ENCODE measurements at regions not wholly inside any gene's neighbourhood (a gene's known extent, or its start where the extent isn't known, plus 50 kb on each side); places are given as distances from the start of the nearest gene placed in this dataset.

DNA sequence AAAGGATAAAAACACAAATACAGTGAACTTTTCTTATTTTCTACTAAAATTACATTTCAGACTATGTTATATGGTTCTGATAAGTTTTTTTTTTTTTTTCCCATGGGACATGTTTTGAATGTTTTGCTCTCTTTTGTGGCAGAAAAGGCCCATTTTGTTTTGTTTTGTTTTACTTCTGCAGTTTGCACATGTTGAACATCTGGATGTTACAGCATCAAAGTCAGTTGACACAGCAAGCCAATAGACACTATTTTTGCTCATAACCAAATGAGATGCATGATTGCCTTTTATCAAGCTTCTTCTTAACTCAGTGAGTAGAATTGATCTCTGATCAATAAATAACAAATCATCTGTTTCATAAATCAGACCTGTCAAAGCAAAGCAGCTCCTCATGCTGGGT, 904.2 kb downstream of the ADGRL2 start:
- no peaks in the 10 kb centered on the region for H3K36me3 ChIP-seq (ENCODE audit: control insufficient read depth, insufficient read depth, low read length)
- H3K9me3 ChIP-seq (ENCODE audit: control insufficient read depth, low read length), result no peaks in the 10 kb centered on the region
- no peaks in the 10 kb centered on the region for H3K4me1 ChIP-seq
- no peaks in the 10 kb centered on the region for H3K79me2 ChIP-seq
- no peak overlapping the region for H3K4me3 ChIP-seq (ENCODE audit: low read depth, low read length)
- no peak overlapping the region for H3K27ac ChIP-seq
- H2AFZ ChIP-seq, result no peak overlapping the region
- no peak overlapping the region for H3K9ac ChIP-seq
- H3K27me3 ChIP-seq (ENCODE audit: control insufficient read depth, insufficient read depth, low read length), result no peaks in the 10 kb centered on the region
- TF ChIP-seq, protein P1, sequence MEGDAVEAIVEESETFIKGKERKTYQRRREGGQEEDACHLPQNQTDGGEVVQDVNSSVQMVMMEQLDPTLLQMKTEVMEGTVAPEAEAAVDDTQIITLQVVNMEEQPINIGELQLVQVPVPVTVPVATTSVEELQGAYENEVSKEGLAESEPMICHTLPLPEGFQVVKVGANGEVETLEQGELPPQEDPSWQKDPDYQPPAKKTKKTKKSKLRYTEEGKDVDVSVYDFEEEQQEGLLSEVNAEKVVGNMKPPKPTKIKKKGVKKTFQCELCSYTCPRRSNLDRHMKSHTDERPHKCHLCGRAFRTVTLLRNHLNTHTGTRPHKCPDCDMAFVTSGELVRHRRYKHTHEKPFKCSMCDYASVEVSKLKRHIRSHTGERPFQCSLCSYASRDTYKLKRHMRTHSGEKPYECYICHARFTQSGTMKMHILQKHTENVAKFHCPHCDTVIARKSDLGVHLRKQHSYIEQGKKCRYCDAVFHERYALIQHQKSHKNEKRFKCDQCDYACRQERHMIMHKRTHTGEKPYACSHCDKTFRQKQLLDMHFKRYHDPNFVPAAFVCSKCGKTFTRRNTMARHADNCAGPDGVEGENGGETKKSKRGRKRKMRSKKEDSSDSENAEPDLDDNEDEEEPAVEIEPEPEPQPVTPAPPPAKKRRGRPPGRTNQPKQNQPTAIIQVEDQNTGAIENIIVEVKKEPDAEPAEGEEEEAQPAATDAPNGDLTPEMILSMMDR (IDR thresholded peaks at IDR 0.05), result no peak
- no peak overlapping the region for H3K4me2 ChIP-seq (ENCODE audit: low read length)

DNA sequence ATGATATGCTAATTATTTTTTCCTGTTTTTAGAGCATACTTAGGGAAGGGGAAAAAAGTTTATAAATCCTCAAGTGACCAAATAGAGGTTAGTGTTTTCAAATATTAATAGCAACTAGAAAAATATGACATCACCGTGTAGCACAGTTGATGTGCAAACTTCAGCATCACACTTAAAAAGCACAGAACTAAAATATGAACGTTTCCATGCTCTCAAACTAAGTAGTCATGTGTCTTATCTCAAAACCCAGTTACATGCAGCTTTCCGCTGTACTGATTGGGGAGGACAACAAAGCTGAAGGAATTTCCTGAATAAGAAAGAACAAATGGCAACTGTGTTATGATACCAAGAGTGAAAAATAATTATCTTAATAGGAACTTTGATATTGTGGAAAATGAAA, 903.7 kb downstream of the ADGRL2 start:
- H3K9me3 ChIP-seq (ENCODE audit: control insufficient read depth, low read length), result no peaks in the 10 kb centered on the region
- H3K79me2 ChIP-seq, result no peaks in the 10 kb centered on the region
- H2AFZ ChIP-seq, result no peak overlapping the region
- H3K36me3 ChIP-seq (ENCODE audit: control insufficient read depth, insufficient read depth, low read length), result no peaks in the 10 kb centered on the region
- H3K27ac ChIP-seq, result no peak overlapping the region
- H3K4me2 ChIP-seq (ENCODE audit: low read length), result no peak overlapping the region
- H3K4me1 ChIP-seq, result no peaks in the 10 kb centered on the region
- H3K4me3 ChIP-seq (ENCODE audit: low read depth, low read length), result no peak overlapping the region
- no peak overlapping the region for H3K9ac ChIP-seq
- TF ChIP-seq, protein P1 (IDR thresholded peaks at IDR 0.05), result no peak
- H3K27me3 ChIP-seq (ENCODE audit: control insufficient read depth, insufficient read depth, low read length), result no peaks in the 10 kb centered on the region

DNA sequence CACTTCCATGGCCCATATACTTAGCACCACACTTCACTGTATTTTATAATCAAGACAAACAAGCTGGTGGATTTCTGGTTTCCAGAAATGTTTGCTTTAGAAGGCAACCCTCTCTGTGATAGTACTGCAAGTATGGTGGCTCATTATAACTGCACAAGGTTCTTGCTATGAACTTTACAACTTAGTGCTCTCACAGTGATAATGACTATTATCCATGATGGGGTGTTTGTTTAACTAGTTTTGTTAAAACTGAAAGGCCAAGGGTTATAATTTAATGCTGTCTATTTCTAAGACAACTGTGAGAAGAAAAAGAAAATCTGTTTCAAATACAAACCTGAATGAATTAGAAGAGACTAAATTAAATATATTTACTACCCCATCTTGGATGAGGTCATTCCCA, 903.2 kb downstream of the ADGRL2 start:
- TF ChIP-seq, protein P1 (IDR thresholded peaks at IDR 0.05), result no peak
- H3K79me2 ChIP-seq, result no peaks in the 10 kb centered on the region
- H3K9me3 ChIP-seq (ENCODE audit: control insufficient read depth, low read length), result no peaks in the 10 kb centered on the region
- H3K4me3 ChIP-seq (ENCODE audit: low read depth, low read length), result no peak overlapping the region
- H3K27me3 ChIP-seq (ENCODE audit: control insufficient read depth, insufficient read depth, low read length), result no peaks in the 10 kb centered on the region
- H3K27ac ChIP-seq, result no peak overlapping the region
- H3K9ac ChIP-seq, result no peak overlapping the region
- no peak overlapping the region for H2AFZ ChIP-seq
- H3K36me3 ChIP-seq (ENCODE audit: control insufficient read depth, insufficient read depth, low read length), result no peaks in the 10 kb centered on the region
- no peak overlapping the region for H3K4me2 ChIP-seq (ENCODE audit: low read length)
- no peaks in the 10 kb centered on the region for H3K4me1 ChIP-seq

DNA sequence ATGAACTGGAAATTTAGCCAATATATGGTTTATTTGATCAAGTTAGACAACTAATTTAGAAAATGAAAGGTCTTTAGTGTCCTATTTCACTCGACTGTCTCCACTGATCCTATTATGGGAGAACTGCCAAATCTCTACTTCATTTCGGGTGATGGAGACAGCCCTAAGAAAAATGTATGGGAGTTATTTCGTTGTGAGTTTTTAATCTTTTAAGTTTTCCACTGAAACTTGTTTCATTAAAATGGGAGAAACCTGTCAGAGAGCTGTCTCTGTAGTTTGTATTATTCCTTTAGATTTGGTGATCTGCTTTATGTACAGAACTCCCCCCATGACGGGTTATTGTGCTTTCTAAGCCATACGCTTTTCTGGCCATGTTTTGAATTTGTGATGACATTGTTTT, 899.7 kb downstream of the ADGRL2 start:
- H3K36me3 ChIP-seq (ENCODE audit: control insufficient read depth, insufficient read depth, low read length), result no peaks in the 10 kb centered on the region
- no peaks in the 10 kb centered on the region for H3K4me1 ChIP-seq
- no peak overlapping the region for H3K4me3 ChIP-seq (ENCODE audit: low read depth, low read length)
- H2AFZ ChIP-seq, result no peak overlapping the region
- H3K9me3 ChIP-seq (ENCODE audit: control insufficient read depth, low read length), result no peaks in the 10 kb centered on the region
- no peaks in the 10 kb centered on the region for H3K27me3 ChIP-seq (ENCODE audit: control insufficient read depth, insufficient read depth, low read length)
- TF ChIP-seq, protein P1 (IDR thresholded peaks at IDR 0.05), result no peak
- no peak overlapping the region for H3K9ac ChIP-seq
- H3K27ac ChIP-seq, result no peak overlapping the region
- no peaks in the 10 kb centered on the region for H3K79me2 ChIP-seq
- no peak overlapping the region for H3K4me2 ChIP-seq (ENCODE audit: low read length)

DNA sequence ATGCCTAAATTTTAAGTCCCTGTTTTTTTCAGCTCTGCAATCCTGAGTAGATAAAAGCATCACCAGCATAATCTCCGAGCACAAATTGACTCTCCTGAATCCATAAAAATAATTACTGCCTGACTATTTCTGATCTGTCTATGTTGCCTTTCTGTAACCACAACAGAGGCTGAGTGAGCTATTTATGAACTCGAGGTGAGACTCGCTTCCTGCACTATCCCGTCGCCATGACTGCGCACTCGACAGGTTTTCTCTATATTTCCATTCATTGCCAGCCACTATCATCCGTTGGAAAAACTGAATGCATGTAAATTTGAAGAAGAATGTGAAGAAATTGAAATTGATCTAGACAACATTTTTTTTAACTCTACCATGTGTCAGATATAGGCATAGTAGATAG, 897.2 kb downstream of the ADGRL2 start:
- Histone ChIP-seq H3K27me3 (ENCODE audit: control insufficient read depth, insufficient read depth, low read length) (no peaks in the 10 kb centered on the region), H3K4me3 (ENCODE audit: low read depth, low read length) (no peak overlapping the region), H3K4me1 (no peaks in the 10 kb centered on the region), H3K9ac (no peak overlapping the region), H3K36me3 (ENCODE audit: control insufficient read depth, insufficient read depth, low read length) (no peaks in the 10 kb centered on the region), H3K9me3 (ENCODE audit: control insufficient read depth, low read length) (no peaks in the 10 kb centered on the region), H3K79me2 (no peaks in the 10 kb centered on the region), H2AFZ (no peak overlapping the region), H3K4me2 (ENCODE audit: low read length) (no peak overlapping the region), H3K27ac (no peak overlapping the region)
- TF ChIP-seq, protein P1 (IDR thresholded peaks at IDR 0.05), result no peak

Data from parathyroid adenoma (tissue), 2 donors.